A549 (cell line): ENCODE measurements at regions not wholly inside any gene's neighbourhood (a gene's known extent, or its start where the extent isn't known, plus 50 kb on each side); places are given as distances from the start of the nearest gene placed in this dataset.

Experiments
- ATAC-seq, 2 experiments: fragments of 200-7000 bp in 1 of 2; fragments of >200 bp in 1 of 2; cut with Nextera tagmentation in 1 of 2; cut with Tn5 transposase in 1 of 2; 3 replicates each; pipeline versions ENCODE4 v1.8.0 to v1.9.1; 2018 to 2020; ENCODE audit warnings: mild to moderate bottlenecking in 1 of 2, moderate library complexity in 1 of 2
- CTCF ChIA-PET: fragments of 300-600 bp; sonication (Branson Sonifier 250); formaldehyde crosslinking; extraction: SDS; loops from one replicate; lab custom pipeline; 2021; ENCODE audit warnings: antibody characterized with exemption, inconsistent platforms; lab: Yijun Ruan, JAX
- POLR2A ChIA-PET: fragments of 350-600 bp; formaldehyde crosslinking; extraction: SDS; loops from one replicate; lab custom pipeline; 2021; ENCODE audit warnings: antibody characterized with exemption, inconsistent platforms; lab: Yijun Ruan, JAX
- DNase-seq, 2 experiments: peaks; one replicate each; pipeline versions ENCODE4 v3.0.0 to v3.0.0-alpha.2; 2011 to 2016; ENCODE audit warnings: low read depth in 1 of 2, low spot score in 1 of 2
- FAIRE-seq: peaks from 2 replicates; lab custom pipeline; 2011; peaks lifted over from hg19 to GRCh38; lab: Jason Lieb, UNC
- H3K27ac ChIP-seq, 2 experiments: fragments of >200 bp; sonication (Bioruptor Twin); formaldehyde crosslinking; 3 replicates each; pipeline ENCODE4 v1.5.1; 2016 to 2017
- H3K4me1 ChIP-seq: fragments of >200 bp; sonication (Bioruptor Twin); formaldehyde crosslinking; 3 replicates; pipeline ENCODE4 v1.6.1; 2016
- H3K4me2 ChIP-seq: fragments of >200 bp; sonication (Bioruptor Twin); formaldehyde crosslinking; 3 replicates; pipeline ENCODE4 v1.6.1; 2016
- H3K4me3 ChIP-seq: fragments of >200 bp; sonication (Bioruptor Twin); formaldehyde crosslinking; 3 replicates; pipeline ENCODE4 v1.5.1; 2016
- H3K9me3 ChIP-seq: fragments of >200 bp; sonication (Bioruptor Twin); formaldehyde crosslinking; 3 replicates; pipeline ENCODE4 v1.6.1; 2016
- CBX2 ChIP-seq: fragments of 200-600 bp; sonication (generic); IDR thresholded peaks from 2 replicates; pipeline ENCODE4 v1.6.1; 2016; ENCODE audit warnings: low read depth, mild to moderate bottlenecking, borderline replicate concordance
- CEBPB ChIP-seq, 2 experiments: fragments of >200 bp in 1 of 2; sonication (Bioruptor Twin) in 1 of 2; formaldehyde crosslinking in 1 of 2; IDR thresholded peaks; 2 replicates each; pipeline ENCODE4 v1.6.1; 2012 to 2016
- CTCF ChIP-seq: fragments of >200 bp; sonication (Bioruptor Twin); formaldehyde crosslinking; IDR thresholded peaks from 3 replicates; pipeline ENCODE4 v1.5.1; 2016
- E2F6 ChIP-seq: IDR thresholded peaks from 2 replicates; pipeline ENCODE4 v1.6.1; 2012; ENCODE audit warnings: low read depth, borderline replicate concordance
- FOSL2 ChIP-seq, 2 experiments: fragments of 450-650 bp in 1 of 2; fragments of >200 bp in 1 of 2; sonication (Bioruptor Twin) in 1 of 2; formaldehyde crosslinking; IDR thresholded peaks; 2 replicates each; pipeline versions ENCODE4 v1.5.0 to v1.6.1; 2016 to 2020; ENCODE audit warnings: mild to moderate bottlenecking in 1 of 2, moderate library complexity in 1 of 2
- HES2 ChIP-seq: fragments of >200 bp; sonication (Bioruptor Twin); formaldehyde crosslinking; IDR thresholded peaks from 2 replicates; pipeline ENCODE4 v1.6.1; 2016
- HEYL ChIP-seq: fragments of 250-450 bp; sonication (Bioruptor Pico); IDR thresholded peaks from 2 replicates; pipeline ENCODE4 v1.8.0; 2021; ENCODE audit warnings: mild to moderate bottlenecking, moderate library complexity
- HOXB13 ChIP-seq: fragments of 250-450 bp; sonication (Bioruptor Pico); IDR thresholded peaks from 2 replicates; pipeline ENCODE4 v1.5.0; 2020; ENCODE audit warnings: low read depth, mild to moderate bottlenecking, moderate library complexity
- JUN ChIP-seq, 2 experiments: fragments of >200 bp; sonication (Bioruptor Twin); formaldehyde crosslinking; IDR thresholded peaks; 2 replicates in 1 of 2; 3 replicates in 1 of 2; pipeline ENCODE4 v1.6.1; 2016 to 2017
- KDM5A ChIP-seq: fragments of 200-600 bp; sonication (generic); IDR thresholded peaks from 2 replicates; pipeline ENCODE4 v1.6.1; 2016; ENCODE audit warnings: antibody characterized with exemption, mild to moderate bottlenecking
- POLR2A ChIP-seq: IDR thresholded peaks from 2 replicates; pipeline ENCODE4 v1.6.1; 2012; ENCODE audit warnings: mild to moderate bottlenecking, low read length
- RAD21 ChIP-seq, 2 experiments: fragments of >200 bp in 1 of 2; sonication (Bioruptor Twin) in 1 of 2; formaldehyde crosslinking in 1 of 2; IDR thresholded peaks in 1 of 2; conservative IDR thresholded peaks in 1 of 2; 2 replicates in 1 of 2; 3 replicates in 1 of 2; pipeline ENCODE4 v1.6.1; 2012 to 2018; ENCODE audit warnings: inconsistent platforms in 1 of 2
- RCOR1 ChIP-seq: fragments of 150-350 bp; IDR thresholded peaks from 2 replicates; pipeline ENCODE4 v1.6.1; 2014; ENCODE audit warnings: antibody characterized with exemption, low read length, low read depth
- REST ChIP-seq: fragments of 200-600 bp; sonication (generic); IDR thresholded peaks from 2 replicates; pipeline ENCODE4 v1.6.1; 2016; ENCODE audit warnings: antibody characterized with exemption, mild to moderate bottlenecking, moderate library complexity
- SMC3 ChIP-seq: fragments of >200 bp; sonication (Bioruptor Twin); formaldehyde crosslinking; IDR thresholded peaks from 3 replicates; pipeline ENCODE4 v1.6.1; 2018; ENCODE audit warnings: inconsistent platforms
- ZC3H11A ChIP-seq: fragments of 450-650 bp; IDR thresholded peaks from 2 replicates; pipeline ENCODE4 v1.6.1; 2014; ENCODE audit warnings: antibody characterized with exemption, mild to moderate bottlenecking
- WGBS: methylation state at CpG from one replicate; pipeline ENCODE4 v1.1.6; 2017; ENCODE audit errors: missing lambda C conversion rate; 5-methylcytosine and 5-hydroxymethylcytosine counted together

DNA sequence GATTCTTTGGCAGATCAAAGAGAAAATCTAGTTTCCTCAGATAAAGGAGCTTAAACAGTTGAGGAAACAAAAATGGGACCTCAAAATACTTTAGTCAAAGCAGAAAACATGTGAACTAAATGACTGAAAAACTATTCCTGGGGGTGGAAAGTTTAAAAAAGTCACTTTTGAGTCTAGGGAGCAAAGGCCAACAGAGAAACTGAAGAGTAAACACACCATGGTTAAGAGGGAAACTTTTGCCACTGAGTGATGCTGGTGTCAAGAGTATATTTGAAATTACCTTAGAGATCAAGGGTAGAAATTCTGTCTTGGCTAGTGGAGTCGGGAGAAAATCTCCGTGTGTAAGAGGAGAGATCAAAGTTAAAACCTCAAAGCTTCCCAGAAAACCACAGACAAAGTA, 501.2 kb upstream of the ADGRL4 start (continued):
- TF ChIP-seq REST: no peak
- TF ChIP-seq ZC3H11A: no peak
- TF ChIP-seq POLR2A: no peak
- TF ChIP-seq CBX2: no peak
- TF ChIP-seq KDM5A: no peak

DNA sequence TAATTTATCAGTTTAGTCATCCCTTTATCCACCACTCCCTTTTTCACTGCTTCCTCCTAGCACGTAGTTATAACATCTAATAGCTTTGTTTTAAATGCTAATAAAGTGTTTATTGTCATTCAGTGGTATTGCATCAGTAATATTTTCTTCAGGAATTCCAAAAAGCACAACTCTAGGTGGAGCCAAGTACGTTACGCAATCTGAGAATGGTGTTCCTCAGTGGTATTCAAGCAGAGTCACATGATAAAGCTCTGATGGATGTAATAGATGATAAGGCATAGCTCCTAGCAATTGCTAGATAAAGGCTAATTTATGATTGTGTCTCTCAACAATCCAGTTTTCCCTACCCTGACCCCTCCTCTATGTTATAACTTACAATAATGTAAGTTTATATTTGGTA, 494.6 kb upstream of the ADGRL4 start:
- DNase-seq (no peak), FAIRE-seq (no peak)
- CTCF ChIA-PET: no interaction called here

DNA sequence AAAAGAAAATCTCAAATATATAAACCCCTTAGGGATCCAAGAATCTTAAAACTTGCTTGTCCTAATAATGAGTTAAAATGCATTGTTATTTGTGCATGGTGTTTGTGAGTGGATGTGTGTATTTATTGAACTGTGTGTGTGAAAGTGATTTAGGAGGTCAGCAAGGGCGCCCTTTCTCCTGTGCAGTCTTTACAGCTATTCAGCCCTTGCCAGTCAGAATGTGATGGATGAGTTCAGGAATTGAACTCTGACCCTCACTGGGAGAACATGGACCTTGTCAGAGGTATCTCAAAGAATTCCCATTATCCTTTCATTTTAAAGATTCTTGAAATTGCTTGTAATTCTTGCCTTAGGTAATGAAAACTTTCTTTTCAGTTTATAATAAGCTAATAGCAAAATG, 493.0 kb upstream of the ADGRL4 start:
- FAIRE-seq (no peak), ATAC-seq (no peak), DNase-seq (no peak)
- no peaks in the 10 kb centered on the region for H3K4me1 ChIP-seq
- no peak overlapping the region for H3K4me3 ChIP-seq
- no peak overlapping the region for H3K27ac ChIP-seq
- TF ChIP-seq CTCF (no peak), JUN (IDR thresholded peaks at IDR 0.05) (no peak), HEYL (CRISPR knock-in tag) (no peak), FOSL2 (IDR thresholded peaks at IDR 0.05) (no peak), FOSL2 (CRISPR knock-in tag; IDR thresholded peaks at IDR 0.05) (no peak), SMC3 (no peak)
- H3K4me2 ChIP-seq: no peak overlapping the region
- H3K9me3 ChIP-seq: no peaks in the 10 kb centered on the region
- ChIA-PET POLR2A (no interaction called here), CTCF (no interaction called here)
- WGBS: 25% methylated on average over 1 of the region's 1 CpG

More for the DNA sequence above, 494.6 kb upstream of the ADGRL4 start:
- no peak overlapping the region for H3K27ac ChIP-seq
- TF ChIP-seq E2F6: no peak
- TF ChIP-seq RCOR1: no peak
- peak; percentile 16 to 17; a peak in 2 of 4 replicates for TF ChIP-seq CEBPB (IDR thresholded peaks at IDR 0.05)
- TF ChIP-seq HES2: no peak
- POLR2A ChIA-PET: no interaction called here
- no peaks in the 10 kb centered on the region for H3K9me3 ChIP-seq
- no peaks in the 10 kb centered on the region for H3K4me1 ChIP-seq
- no peak overlapping the region for H3K4me3 ChIP-seq
- no peak for ATAC-seq
- WGBS: 45% methylated on average over 3 of the region's 3 CpGs
- H3K4me2 ChIP-seq: no peak overlapping the region

- ChIA-PET CTCF (interaction anchor here (1.2 kb wide), 1 partner anchor 14 kb away, joined by 5 read pairs; no protein-coding TSS in a partner anchor), POLR2A (no interaction called here)
Measured at GRCh38 chr1:79497193-79497773, 490.8 kb upstream of the ADGRL4 start.

More at GRCh38 chr1:79497193-79497773, 490.8 kb upstream of the ADGRL4 start:
- TF ChIP-seq RAD21 (conservative IDR thresholded peaks at IDR 0.05 in 1 of 2, IDR thresholded peaks at IDR 0.05 in 1 of 2) (peak; percentile 68 to 77), CTCF (peak; percentile 64), SMC3 (peak; percentile 57), HOXB13 (CRISPR knock-in tag) (no peak)
- DNase-seq (peak; percentile 8 to 20), ATAC-seq (no peak), FAIRE-seq (no peak)
- H3K4me1 ChIP-seq: no peaks in the 10 kb centered on the region
- WGBS: 11% methylated on average over 4 of the region's 4 CpGs
- no peak overlapping the region for H3K4me2 ChIP-seq
- H3K4me3 ChIP-seq: no peak overlapping the region
- no peaks in the 10 kb centered on the region for H3K9me3 ChIP-seq
- H3K27ac ChIP-seq: no peak overlapping the region
